ENCODE measurements at regions not wholly inside any gene's neighbourhood (a gene's known extent, or its start where the extent isn't known, plus 50 kb on each side); places are given as distances from the start of the nearest gene placed in this dataset.

DNA sequence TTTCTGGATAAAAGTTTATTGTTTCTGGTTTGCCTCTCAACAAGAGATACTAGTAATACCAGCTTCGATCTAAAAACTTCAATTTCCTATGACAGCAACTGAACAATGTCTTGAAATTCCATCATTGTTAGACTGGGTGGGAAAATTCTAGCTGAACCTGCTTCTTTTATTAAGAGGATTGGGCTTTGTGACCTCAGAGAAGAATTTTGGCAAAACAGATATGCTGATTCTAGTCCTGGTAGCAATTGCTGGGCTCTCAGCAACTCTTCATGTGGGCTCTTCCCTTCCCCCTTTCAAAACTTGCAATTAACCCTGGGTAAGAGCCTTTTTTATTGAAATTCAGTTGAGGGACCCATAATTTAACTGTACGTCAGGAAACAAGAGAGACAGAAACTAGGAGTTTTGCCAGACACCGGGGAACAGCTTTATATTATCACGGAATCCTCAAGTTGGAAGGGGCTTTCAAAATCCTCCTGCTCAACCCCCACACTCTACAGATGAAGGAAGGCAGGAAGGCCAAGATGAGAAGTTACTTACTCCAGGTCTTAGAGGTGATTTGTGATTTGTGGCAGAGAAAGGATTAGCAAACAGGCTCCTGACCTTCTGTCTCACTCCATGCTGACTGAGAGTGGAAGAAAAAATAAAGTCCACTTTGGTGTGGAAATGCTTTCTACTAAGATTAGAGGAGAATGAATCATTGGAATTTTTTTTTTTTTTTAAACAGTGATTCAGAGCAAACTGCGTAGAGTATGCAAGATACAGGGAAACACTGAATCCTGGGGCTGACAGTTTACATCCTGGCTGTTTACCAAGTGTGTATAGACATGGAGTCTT lies 239.0 kb upstream of the ATP2B1 start:
- no peak overlapping the region for H2AFZ ChIP-seq (ENCODE audit: low read length)
- H3K27ac ChIP-seq (ENCODE audit: low read length), result no peak overlapping the region
- H3K9me3 ChIP-seq (replicated peaks; ENCODE audit: insufficient read depth, low read length), result no peaks in the 10 kb centered on the region
- H3K4me1 ChIP-seq (ENCODE audit: low read length), result no peaks in the 10 kb centered on the region
- H3K79me2 ChIP-seq (ENCODE audit: low read length), result no peaks in the 10 kb centered on the region
- H4K20me1 ChIP-seq (ENCODE audit: insufficient read depth, low read length), result no peaks in the 10 kb centered on the region
- H3K27me3 ChIP-seq (replicated peaks; ENCODE audit: insufficient read depth, low read length), result no peaks in the 10 kb centered on the region
- TF ChIP-seq, protein P1, sequence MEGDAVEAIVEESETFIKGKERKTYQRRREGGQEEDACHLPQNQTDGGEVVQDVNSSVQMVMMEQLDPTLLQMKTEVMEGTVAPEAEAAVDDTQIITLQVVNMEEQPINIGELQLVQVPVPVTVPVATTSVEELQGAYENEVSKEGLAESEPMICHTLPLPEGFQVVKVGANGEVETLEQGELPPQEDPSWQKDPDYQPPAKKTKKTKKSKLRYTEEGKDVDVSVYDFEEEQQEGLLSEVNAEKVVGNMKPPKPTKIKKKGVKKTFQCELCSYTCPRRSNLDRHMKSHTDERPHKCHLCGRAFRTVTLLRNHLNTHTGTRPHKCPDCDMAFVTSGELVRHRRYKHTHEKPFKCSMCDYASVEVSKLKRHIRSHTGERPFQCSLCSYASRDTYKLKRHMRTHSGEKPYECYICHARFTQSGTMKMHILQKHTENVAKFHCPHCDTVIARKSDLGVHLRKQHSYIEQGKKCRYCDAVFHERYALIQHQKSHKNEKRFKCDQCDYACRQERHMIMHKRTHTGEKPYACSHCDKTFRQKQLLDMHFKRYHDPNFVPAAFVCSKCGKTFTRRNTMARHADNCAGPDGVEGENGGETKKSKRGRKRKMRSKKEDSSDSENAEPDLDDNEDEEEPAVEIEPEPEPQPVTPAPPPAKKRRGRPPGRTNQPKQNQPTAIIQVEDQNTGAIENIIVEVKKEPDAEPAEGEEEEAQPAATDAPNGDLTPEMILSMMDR (IDR thresholded peaks at IDR 0.05; ENCODE audit: low read length), result no peak
- TF ChIP-seq EZH2phosphoT487 (IDR thresholded peaks at IDR 0.05; ENCODE audit: low read length) (no peak), EZH2 (optimal IDR thresholded peaks at IDR 0.05; ENCODE audit: low read depth, low read length) (no peak)
- no peak for DNase-seq
- H3K36me3 ChIP-seq (replicated peaks; ENCODE audit: insufficient read depth, low read length), result no peaks in the 10 kb centered on the region
- H3K9me2 ChIP-seq (replicated peaks; ENCODE audit: insufficient read depth, low read length), result no peaks in the 10 kb centered on the region
- H3K9ac ChIP-seq (ENCODE audit: low read length), result no peak overlapping the region
- no peak overlapping the region for H3K4me2 ChIP-seq (ENCODE audit: low read depth, low read length)
- no peaks in the 10 kb centered on the region for H3F3A ChIP-seq (ENCODE audit: insufficient read depth, low read length)
- no peak overlapping the region for H3K4me3 ChIP-seq (ENCODE audit: low read length)

DNA sequence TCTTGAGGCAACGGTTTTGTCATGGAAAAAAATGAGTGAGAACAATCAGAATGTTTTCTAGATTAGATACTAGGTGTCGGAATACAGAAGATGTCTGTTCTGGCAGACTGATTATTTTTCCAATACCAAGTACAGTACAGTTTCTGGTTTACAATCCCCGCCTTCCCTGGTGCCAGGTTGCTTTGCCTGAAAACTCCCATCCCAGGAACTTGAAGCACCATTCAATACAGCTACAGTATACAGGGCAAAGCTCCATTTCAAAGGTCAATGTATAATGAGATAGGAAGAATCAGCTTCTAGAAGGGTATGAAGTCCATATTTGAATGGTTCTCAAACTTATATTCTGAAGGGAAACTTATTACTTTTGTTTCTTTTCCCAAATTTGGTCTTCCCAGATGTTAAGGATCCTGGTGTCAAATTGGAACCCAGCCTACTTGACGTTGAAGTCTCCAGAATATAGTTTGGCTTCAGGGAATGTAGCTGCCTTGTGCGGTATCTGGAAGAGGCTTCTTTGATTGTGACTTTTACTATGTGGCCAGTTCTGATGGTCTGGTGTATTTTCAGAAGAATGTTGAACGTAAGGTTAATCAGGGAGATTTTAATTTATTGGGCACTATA lies 238.0 kb upstream of the ATP2B1 start:
- H3K79me2 ChIP-seq (ENCODE audit: low read length), result no peaks in the 10 kb centered on the region
- H2AFZ ChIP-seq (ENCODE audit: low read length), result no peak overlapping the region
- no peaks in the 10 kb centered on the region for H3K9me2 ChIP-seq (replicated peaks; ENCODE audit: insufficient read depth, low read length)
- H3K4me2 ChIP-seq (ENCODE audit: low read depth, low read length), result no peak overlapping the region
- no peak overlapping the region for H3K9ac ChIP-seq (ENCODE audit: low read length)
- no peak for DNase-seq
- no peak overlapping the region for H3K4me3 ChIP-seq (ENCODE audit: low read length)
- H3K36me3 ChIP-seq (replicated peaks; ENCODE audit: insufficient read depth, low read length), result no peaks in the 10 kb centered on the region
- H4K20me1 ChIP-seq (ENCODE audit: insufficient read depth, low read length), result no peaks in the 10 kb centered on the region
- TF ChIP-seq EZH2phosphoT487 (IDR thresholded peaks at IDR 0.05; ENCODE audit: low read length) (no peak), EZH2 (optimal IDR thresholded peaks at IDR 0.05; ENCODE audit: low read depth, low read length) (no peak)
- TF ChIP-seq, protein P1 (IDR thresholded peaks at IDR 0.05; ENCODE audit: low read length), result no peak
- H3K27me3 ChIP-seq (replicated peaks; ENCODE audit: insufficient read depth, low read length), result no peaks in the 10 kb centered on the region
- no peaks in the 10 kb centered on the region for H3K4me1 ChIP-seq (ENCODE audit: low read length)
- no peaks in the 10 kb centered on the region for H3K9me3 ChIP-seq (replicated peaks; ENCODE audit: insufficient read depth, low read length)
- no peaks in the 10 kb centered on the region for H3F3A ChIP-seq (ENCODE audit: insufficient read depth, low read length)
- no peak overlapping the region for H3K27ac ChIP-seq (ENCODE audit: low read length)

DNA sequence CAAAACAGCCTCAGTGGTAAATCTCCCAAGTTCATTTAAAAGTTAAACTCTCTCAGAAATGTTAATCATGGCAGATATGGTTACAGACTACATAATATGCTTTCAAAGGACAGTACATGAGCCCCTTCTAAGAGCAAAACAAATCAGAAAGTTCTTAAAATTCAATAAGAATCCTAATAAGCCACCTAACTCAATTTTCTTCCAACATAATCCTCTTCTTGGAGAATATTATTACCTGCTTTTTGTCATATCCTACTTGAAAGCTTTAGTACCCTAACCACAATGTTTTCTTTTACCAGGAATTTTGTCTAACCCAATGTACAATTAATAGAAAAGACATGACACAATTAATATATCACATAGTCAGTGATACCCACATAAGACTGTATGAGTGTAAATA lies 236.5 kb upstream of the ATP2B1 start:
- H3K27me3 ChIP-seq (replicated peaks; ENCODE audit: insufficient read depth, low read length), result no peaks in the 10 kb centered on the region
- no peak overlapping the region for H3K4me2 ChIP-seq (ENCODE audit: low read depth, low read length)
- no peak overlapping the region for H3K27ac ChIP-seq (ENCODE audit: low read length)
- no peaks in the 10 kb centered on the region for H3K36me3 ChIP-seq (replicated peaks; ENCODE audit: insufficient read depth, low read length)
- no peak for DNase-seq
- H3F3A ChIP-seq (ENCODE audit: insufficient read depth, low read length), result no peaks in the 10 kb centered on the region
- no peaks in the 10 kb centered on the region for H3K4me1 ChIP-seq (ENCODE audit: low read length)
- H4K20me1 ChIP-seq (ENCODE audit: insufficient read depth, low read length), result no peaks in the 10 kb centered on the region
- no peaks in the 10 kb centered on the region for H3K79me2 ChIP-seq (ENCODE audit: low read length)
- H3K4me3 ChIP-seq (ENCODE audit: low read length), result no peak overlapping the region
- TF ChIP-seq, protein P1 (IDR thresholded peaks at IDR 0.05; ENCODE audit: low read length), result no peak
- TF ChIP-seq EZH2 (optimal IDR thresholded peaks at IDR 0.05; ENCODE audit: low read depth, low read length) (no peak), EZH2phosphoT487 (IDR thresholded peaks at IDR 0.05; ENCODE audit: low read length) (no peak)
- no peaks in the 10 kb centered on the region for H3K9me3 ChIP-seq (replicated peaks; ENCODE audit: insufficient read depth, low read length)
- H3K9me2 ChIP-seq (replicated peaks; ENCODE audit: insufficient read depth, low read length), result no peaks in the 10 kb centered on the region
- H3K9ac ChIP-seq (ENCODE audit: low read length), result no peak overlapping the region
- no peak overlapping the region for H2AFZ ChIP-seq (ENCODE audit: low read length)
